ENCODE measurements at regions not wholly inside any gene's neighbourhood (a gene's known extent, or its start where the extent isn't known, plus 50 kb on each side); places are given as distances from the start of the nearest gene placed in this dataset.

DNA sequence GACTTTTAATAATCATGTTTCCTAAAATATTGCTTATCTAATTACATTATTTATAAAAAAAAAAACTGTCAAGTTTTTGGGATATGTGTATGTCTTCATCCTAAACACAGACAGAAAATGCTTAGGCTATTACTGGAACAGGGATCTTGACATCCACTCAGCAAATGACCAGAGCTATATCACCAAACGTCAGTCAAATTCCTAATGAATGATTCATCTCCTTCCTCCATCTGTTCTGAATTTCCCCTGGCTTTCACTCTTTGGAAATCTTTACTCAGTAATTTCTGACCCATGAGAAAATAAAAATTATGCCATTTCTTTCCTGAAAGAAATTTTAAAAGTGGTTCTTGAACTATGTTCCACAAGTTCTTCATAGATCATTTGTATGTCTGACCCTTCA is 552.4 kb upstream of the KCND2 start:
- ATAC-seq (ENCODE audit: low read depth) (no peak), DNase-seq (no peak)
- Histone ChIP-seq H3K27me3 (replicated peaks in 1 of 4; ENCODE audit: control extremely low read depth in 1 of 4, control insufficient read depth in 3 of 4, insufficient read depth in 4 of 4, low read length in 3 of 4) (no peaks in the 10 kb centered on the region), H3K9me3 (ENCODE audit: control extremely low read depth in 1 of 3, control insufficient read depth in 2 of 3, insufficient read depth in 1 of 3, low read length in 2 of 3) (peaks cover 0 to 8% (median 0%) of the 10 kb centered on the region in 3 donors), H2AFZ (ENCODE audit: insufficient read depth, low read depth, low read length, poor library complexity, severe bottlenecking) (no peak overlapping the region), H3K79me2 (ENCODE audit: control insufficient read depth, insufficient read depth, low read length) (no peaks in the 10 kb centered on the region), H4K20me1 (ENCODE audit: control insufficient read depth, insufficient read depth, low read length, poor library complexity, severe bottlenecking) (no peaks in the 10 kb centered on the region), H3K27ac (ENCODE audit: low read length in 2 of 2) (no peak overlapping the region), H3K4me2 (replicated peaks; ENCODE audit: low read depth, low read length, poor library complexity, severe bottlenecking) (no peak overlapping the region), H3K9ac (ENCODE audit: low read length) (no peak overlapping the region), H3K4me1 (ENCODE audit: control insufficient read depth in 2 of 2, insufficient read depth in 2 of 2, low read length in 2 of 2) (no peaks in the 10 kb centered on the region), H3K36me3 (replicated peaks in 1 of 2; ENCODE audit: control extremely low read depth in 1 of 2, control insufficient read depth in 1 of 2, extremely low read depth in 1 of 2, insufficient read depth in 2 of 2, low read length in 1 of 2) (no peaks in the 10 kb centered on the region), H3K4me3 (ENCODE audit: control extremely low read depth in 1 of 5, extremely low read depth in 1 of 5, insufficient read depth in 1 of 5, low read depth in 2 of 5, low read length in 4 of 5) (no peak overlapping the region)
- POLR2A ChIA-PET: no interaction called here
- H3K4me1 Mint-ChIP-seq: no peaks in the 10 kb centered on the region
- TF ChIP-seq, protein P1, sequence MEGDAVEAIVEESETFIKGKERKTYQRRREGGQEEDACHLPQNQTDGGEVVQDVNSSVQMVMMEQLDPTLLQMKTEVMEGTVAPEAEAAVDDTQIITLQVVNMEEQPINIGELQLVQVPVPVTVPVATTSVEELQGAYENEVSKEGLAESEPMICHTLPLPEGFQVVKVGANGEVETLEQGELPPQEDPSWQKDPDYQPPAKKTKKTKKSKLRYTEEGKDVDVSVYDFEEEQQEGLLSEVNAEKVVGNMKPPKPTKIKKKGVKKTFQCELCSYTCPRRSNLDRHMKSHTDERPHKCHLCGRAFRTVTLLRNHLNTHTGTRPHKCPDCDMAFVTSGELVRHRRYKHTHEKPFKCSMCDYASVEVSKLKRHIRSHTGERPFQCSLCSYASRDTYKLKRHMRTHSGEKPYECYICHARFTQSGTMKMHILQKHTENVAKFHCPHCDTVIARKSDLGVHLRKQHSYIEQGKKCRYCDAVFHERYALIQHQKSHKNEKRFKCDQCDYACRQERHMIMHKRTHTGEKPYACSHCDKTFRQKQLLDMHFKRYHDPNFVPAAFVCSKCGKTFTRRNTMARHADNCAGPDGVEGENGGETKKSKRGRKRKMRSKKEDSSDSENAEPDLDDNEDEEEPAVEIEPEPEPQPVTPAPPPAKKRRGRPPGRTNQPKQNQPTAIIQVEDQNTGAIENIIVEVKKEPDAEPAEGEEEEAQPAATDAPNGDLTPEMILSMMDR (IDR thresholded peaks at IDR 0.05): no peak
- no peak for TF ChIP-seq EZH2 (IDR thresholded peaks at IDR 0.05; ENCODE audit: borderline replicate concordance, insufficient read depth, low read depth, low read length, poor library complexity, severe bottlenecking)
- no peak overlapping the region for H3K27ac Mint-ChIP-seq
- 0% methylated on average over 1 of the region's 1 CpG for WGBS (ENCODE audit: insufficient coverage)
- intact Hi-C loops (cut with micrococcal nuclease): no loop called here
- H3K9me3 Mint-ChIP-seq (ENCODE audit: insufficient read depth): no peaks in the 10 kb centered on the region
- CTCF ChIA-PET: no interaction called here
- no peak overlapping the region for H3K4me3 Mint-ChIP-seq
- no peaks in the 10 kb centered on the region for H3K27me3 Mint-ChIP-seq

DNA sequence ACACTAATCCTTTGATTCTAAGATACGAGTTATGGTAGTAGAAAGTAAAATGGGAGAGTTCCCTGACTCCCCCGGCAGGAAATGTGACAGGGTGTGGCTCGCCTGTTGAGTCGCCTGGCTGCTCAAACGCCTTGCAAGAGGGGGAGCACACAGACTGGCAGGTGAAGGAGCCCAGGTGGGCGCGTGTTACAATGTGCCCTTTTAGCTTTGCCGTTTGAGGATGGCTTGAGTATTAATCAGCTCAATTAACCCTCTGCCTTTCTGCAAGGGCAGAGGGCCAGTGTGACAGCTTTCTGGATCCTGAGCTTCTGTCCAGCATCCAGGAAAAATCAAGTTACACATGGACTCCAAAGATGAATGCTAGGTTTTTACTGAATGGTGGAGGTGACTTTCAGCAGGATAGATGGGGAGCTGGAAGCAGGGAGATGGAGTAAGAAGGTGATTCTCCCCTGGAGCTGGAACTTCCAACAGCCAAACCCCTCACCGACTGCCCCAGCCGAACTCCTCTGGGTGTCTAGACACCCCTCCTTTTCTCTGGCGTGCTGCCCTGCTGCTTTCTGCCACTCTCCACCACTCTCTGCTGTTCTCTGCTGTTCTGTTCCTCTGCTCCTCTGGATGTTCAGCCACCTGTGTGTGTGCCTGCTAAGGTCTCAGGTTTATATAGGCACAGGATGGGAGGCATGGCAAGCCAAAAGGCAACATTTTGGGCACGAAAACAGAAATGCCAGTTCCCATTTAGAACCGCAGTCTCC is 548.8 kb upstream of the KCND2 start:
- H2AFZ ChIP-seq (ENCODE audit: insufficient read depth, low read depth, low read length, poor library complexity, severe bottlenecking): no peak overlapping the region
- H4K20me1 ChIP-seq (ENCODE audit: control insufficient read depth, insufficient read depth, low read length, poor library complexity, severe bottlenecking): no peaks in the 10 kb centered on the region
- no peaks in the 10 kb centered on the region for H3K27me3 Mint-ChIP-seq
- H3K27ac Mint-ChIP-seq: no peak overlapping the region
- ChIA-PET CTCF (no interaction called here), POLR2A (no interaction called here)
- H3K4me1 ChIP-seq (ENCODE audit: control insufficient read depth in 2 of 2, insufficient read depth in 2 of 2, low read length in 2 of 2): no peaks in the 10 kb centered on the region
- H3K4me3 ChIP-seq (ENCODE audit: control extremely low read depth in 1 of 5, extremely low read depth in 1 of 5, insufficient read depth in 1 of 5, low read depth in 2 of 5, low read length in 4 of 5): no peak overlapping the region
- intact Hi-C loops (cut with micrococcal nuclease): no loop called here
- no peaks in the 10 kb centered on the region for H3K79me2 ChIP-seq (ENCODE audit: control insufficient read depth, insufficient read depth, low read length)
- 88% methylated on average over 9 of the region's 13 CpGs for WGBS (ENCODE audit: insufficient coverage)
- H3K9me3 Mint-ChIP-seq (ENCODE audit: insufficient read depth): peaks cover 2% of the 10 kb centered on the region
- no peaks in the 10 kb centered on the region for H3K4me1 Mint-ChIP-seq
- ATAC-seq (ENCODE audit: low read depth) (no peak), DNase-seq (no peak)
- H3K27ac ChIP-seq (ENCODE audit: low read length in 2 of 2): no peak overlapping the region
- H3K4me2 ChIP-seq (replicated peaks; ENCODE audit: low read depth, low read length, poor library complexity, severe bottlenecking): no peak overlapping the region
- peaks cover 0 to 11% (median 0%) of the 10 kb centered on the region in 3 donors for H3K9me3 ChIP-seq (ENCODE audit: control extremely low read depth in 1 of 3, control insufficient read depth in 2 of 3, insufficient read depth in 1 of 3, low read length in 2 of 3)
- H3K9ac ChIP-seq (ENCODE audit: low read length): no peak overlapping the region
- no peaks in the 10 kb centered on the region for H3K27me3 ChIP-seq (replicated peaks in 1 of 4; ENCODE audit: control extremely low read depth in 1 of 4, control insufficient read depth in 3 of 4, insufficient read depth in 4 of 4, low read length in 3 of 4)
- no peaks in the 10 kb centered on the region for H3K36me3 ChIP-seq (replicated peaks in 1 of 2; ENCODE audit: control extremely low read depth in 1 of 2, control insufficient read depth in 1 of 2, extremely low read depth in 1 of 2, insufficient read depth in 2 of 2, low read length in 1 of 2)
- H3K4me3 Mint-ChIP-seq: no peak overlapping the region
- TF ChIP-seq, protein P1 (IDR thresholded peaks at IDR 0.05): no peak
- TF ChIP-seq EZH2 (IDR thresholded peaks at IDR 0.05; ENCODE audit: borderline replicate concordance, insufficient read depth, low read depth, low read length, poor library complexity, severe bottlenecking): no peak
